HepG2 (cell line): ENCODE measurements at regions not wholly inside any gene's neighbourhood (a gene's known extent, or its start where the extent isn't known, plus 50 kb on each side); places are given as distances from the start of the nearest gene placed in this dataset.

Experiments
- ATAC-seq: fragments of 200-7000 bp; cut with Tn5 transposase; 3 replicates; pipeline ENCODE4 v1.9.1; 2020; ENCODE audit warnings: mild to moderate bottlenecking, moderate library complexity
- BruUV-seq: library from RNA; stranded (reverse); fragments of 400-500 nt; replicated peaks from 2 replicates; lab custom pipeline; 2021; lab: Mats Ljungman, UMichigan
- CTCF ChIA-PET: fragments of 300-600 bp; formaldehyde crosslinking; extraction: SDS; loops from one replicate; lab custom pipeline; 2021; ENCODE audit warnings: low total read pairs, inconsistent platforms, low intra/inter-chr PET ratio; lab: Yijun Ruan, JAX
- POLR2A ChIA-PET: fragments of 350-600 bp; sonication (Branson Sonifier 250); formaldehyde crosslinking; loops from one replicate; lab custom pipeline; 2020; ENCODE audit warnings: antibody characterized with exemption, inconsistent platforms; lab: Yijun Ruan, JAX
- DNase-seq: peaks from one replicate; pipeline ENCODE4 v3.0.0-alpha.2; 2015; ENCODE audit warnings: low spot score
- FAIRE-seq: peaks from 3 replicates; lab custom pipeline; 2011; peaks lifted over from hg19 to GRCh38; lab: Jason Lieb, UNC
- H2AFZ ChIP-seq: one replicate; pipeline ENCODE4 v1.6.1; 2011; ENCODE audit warnings: low read length, inconsistent platforms
- H3K27ac ChIP-seq: fragments of 300-600 bp; 3 replicates; pipeline ENCODE4 v1.8.0; 2011; ENCODE audit warnings: mixed run types, mild to moderate bottlenecking, mixed read lengths, low read length, inconsistent platforms; ENCODE audit not compliant: insufficient read depth; ENCODE audit errors: extremely low read length
- H3K27me3 ChIP-seq, 2 experiments: fragments of 200-600 bp in 1 of 2; 2 replicates in 1 of 2; 3 replicates in 1 of 2; pipeline versions ENCODE4 v1.6.0 to v1.8.0; 2011; ENCODE audit warnings: low read length in 2 of 2, mild to moderate bottlenecking in 2 of 2, moderate library complexity in 2 of 2, inconsistent platforms in 1 of 2; ENCODE audit not compliant: insufficient read depth in 2 of 2, control insufficient read depth in 1 of 2
- H3K36me3 ChIP-seq, 2 experiments: fragments of 200-600 bp in 1 of 2; replicated peaks in 1 of 2; 2 replicates in 1 of 2; 3 replicates in 1 of 2; pipeline versions ENCODE4 v1.5.1 to v1.8.0; 2011; ENCODE audit warnings: low read length in 2 of 2, inconsistent platforms in 1 of 2; ENCODE audit not compliant: insufficient read depth in 2 of 2, control insufficient read depth in 1 of 2
- H3K4me1 ChIP-seq: 2 replicates; pipeline ENCODE4 v1.5.1; 2012; ENCODE audit warnings: low read length, inconsistent platforms; ENCODE audit not compliant: insufficient read depth
- H3K4me2 ChIP-seq: 2 replicates; pipeline ENCODE4 v1.6.0; 2011; ENCODE audit warnings: low read depth, low read length, inconsistent platforms
- H3K4me3 ChIP-seq, 3 experiments: fragments of 200-600 bp in 1 of 3; sonication (generic), shearing (Covaris generic) in 1 of 3; replicated peaks in 1 of 3; 2 replicates each; pipeline ENCODE4 v1.5.1; 2011 to 2016; ENCODE audit warnings: low read length in 3 of 3, inconsistent platforms in 2 of 3, low read depth in 2 of 3, mild to moderate bottlenecking in 2 of 3, control low read depth in 1 of 3, mixed read lengths in 1 of 3; ENCODE audit not compliant: insufficient read depth in 1 of 3
- H3K79me2 ChIP-seq: one replicate; pipeline ENCODE4 v1.6.1; 2011; ENCODE audit warnings: low read length, inconsistent platforms; ENCODE audit not compliant: insufficient read depth
- H3K9ac ChIP-seq: 2 replicates; pipeline ENCODE4 v1.6.0; 2011; ENCODE audit warnings: mild to moderate bottlenecking, low read depth, low read length, inconsistent platforms; ENCODE audit not compliant: insufficient read depth
- H3K9me3 ChIP-seq: 2 replicates; pipeline ENCODE4 v1.5.1; 2012; ENCODE audit warnings: mild to moderate bottlenecking, low read length
- H4K20me1 ChIP-seq: 2 replicates; pipeline ENCODE4 v1.6.0; 2011; ENCODE audit warnings: inconsistent platforms, mild to moderate bottlenecking, low read length, moderate library complexity; ENCODE audit not compliant: insufficient read depth
- CCAR2 ChIP-seq: fragments of 200-400 bp; formaldehyde crosslinking; optimal IDR thresholded peaks from 2 replicates; pipeline ENCODE3; 2018; ENCODE audit warnings: low read depth, mild to moderate bottlenecking, low read length, moderate library complexity
- FIP1L1 ChIP-seq: fragments of 200-400 bp; formaldehyde crosslinking; IDR thresholded peaks from 2 replicates; pipeline ENCODE4 v1.6.1; 2018; ENCODE audit warnings: low read depth, mild to moderate bottlenecking, low read length, moderate library complexity, borderline replicate concordance; ENCODE audit not compliant: insufficient read depth
- NAIF1 ChIP-seq: sonication (generic); formaldehyde crosslinking; IDR thresholded peaks from 2 replicates; pipeline ENCODE4 v1.5.0; 2020; ENCODE audit warnings: mild to moderate bottlenecking, missing genetic modification reagents, borderline replicate concordance
- POGZ ChIP-seq: sonication (generic); formaldehyde crosslinking; IDR thresholded peaks from 2 replicates; pipeline ENCODE4 v1.4.0; 2020; ENCODE audit warnings: mild to moderate bottlenecking, missing genetic modification reagents
- SAP130 ChIP-seq: IDR thresholded peaks from 2 replicates; pipeline ENCODE4 v1.6.1; 2016; ENCODE audit warnings: low read depth
- TBX2 ChIP-seq: sonication (generic); formaldehyde crosslinking; IDR thresholded peaks from 2 replicates; pipeline ENCODE4 v1.5.0; 2020; ENCODE audit warnings: missing genetic modification reagents, mild to moderate bottlenecking, borderline replicate concordance
- ZBTB8A ChIP-seq: sonication (generic); formaldehyde crosslinking; IDR thresholded peaks from 2 replicates; pipeline ENCODE4 v1.4.0; 2020; ENCODE audit warnings: mild to moderate bottlenecking, low read depth, missing genetic modification reagents, borderline replicate concordance
- ZFP37 ChIP-seq: sonication (generic); formaldehyde crosslinking; IDR thresholded peaks from 2 replicates; pipeline ENCODE4 v1.4.0; 2020; ENCODE audit warnings: missing genetic modification reagents, borderline replicate concordance
- ZNF138 ChIP-seq: sonication (generic); formaldehyde crosslinking; IDR thresholded peaks from 2 replicates; pipeline ENCODE4 v1.5.0; 2020; ENCODE audit warnings: mild to moderate bottlenecking, low read depth, missing genetic modification reagents
- ZNF432 ChIP-seq: sonication (generic); formaldehyde crosslinking; IDR thresholded peaks from 2 replicates; pipeline ENCODE4 v1.5.0; 2020; ENCODE audit warnings: missing genetic modification reagents, mild to moderate bottlenecking, borderline replicate concordance
- ZNF530 ChIP-seq: sonication (generic); formaldehyde crosslinking; IDR thresholded peaks from 2 replicates; pipeline ENCODE4 v1.5.0; 2020; ENCODE audit warnings: low read depth, mild to moderate bottlenecking, missing genetic modification reagents
- ZNF605 ChIP-seq: sonication (generic); formaldehyde crosslinking; IDR thresholded peaks from 2 replicates; pipeline ENCODE4 v1.8.0; 2022; ENCODE audit warnings: mild to moderate bottlenecking, missing genetic modification reagents
- ZSCAN25 ChIP-seq: sonication (generic); formaldehyde crosslinking; IDR thresholded peaks from 2 replicates; pipeline ENCODE4 v1.8.0; 2022; ENCODE audit warnings: mild to moderate bottlenecking, missing genetic modification reagents
- in situ Hi-C: cut with HindIII; loops from 2 replicates; pipeline ENCODE4 v1.10.0; 2017; ENCODE audit warnings: low pct_unique_long_range_greater_than_20kb; ENCODE audit not compliant: extremely low pct_ligation_motif_present
- intact Hi-C: fragments of 100-400 bp; cut with micrococcal nuclease; formaldehyde crosslinking; loops from one replicate; pipeline ENCODE4 v1.10.0; 2022; ENCODE audit not compliant: unreplicated experiment
- TF ChIP-seq, protein P1 (sequence below): sonication (generic); formaldehyde crosslinking; IDR thresholded peaks from 2 replicates; pipeline ENCODE4 v1.5.1; 2020; ENCODE audit warnings: mild to moderate bottlenecking, moderate library complexity, missing genetic modification reagents

DNA sequence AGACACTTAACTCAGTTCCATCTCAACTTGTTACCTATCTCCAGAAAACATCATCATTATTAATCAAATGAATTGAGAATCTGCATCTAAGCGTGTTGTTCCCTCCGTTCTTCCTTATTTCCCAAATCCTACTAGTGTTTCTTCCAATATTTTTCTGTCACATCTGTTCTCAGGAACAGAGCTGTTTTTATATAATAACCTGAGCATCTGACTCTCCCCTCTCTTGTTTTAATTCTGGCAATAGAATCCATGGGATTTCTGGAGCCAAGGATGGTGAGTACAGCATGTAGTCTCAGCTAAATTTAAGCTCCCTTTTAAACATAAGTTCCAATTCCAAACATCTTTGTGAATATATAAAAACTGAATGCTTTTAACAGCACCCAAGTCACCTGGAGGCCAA lies 558.3 kb downstream of the DTWD2 start (continued):
- TF ChIP-seq TBX2 (CRISPR knock-in tag): no peak
- TF ChIP-seq, protein P1, sequence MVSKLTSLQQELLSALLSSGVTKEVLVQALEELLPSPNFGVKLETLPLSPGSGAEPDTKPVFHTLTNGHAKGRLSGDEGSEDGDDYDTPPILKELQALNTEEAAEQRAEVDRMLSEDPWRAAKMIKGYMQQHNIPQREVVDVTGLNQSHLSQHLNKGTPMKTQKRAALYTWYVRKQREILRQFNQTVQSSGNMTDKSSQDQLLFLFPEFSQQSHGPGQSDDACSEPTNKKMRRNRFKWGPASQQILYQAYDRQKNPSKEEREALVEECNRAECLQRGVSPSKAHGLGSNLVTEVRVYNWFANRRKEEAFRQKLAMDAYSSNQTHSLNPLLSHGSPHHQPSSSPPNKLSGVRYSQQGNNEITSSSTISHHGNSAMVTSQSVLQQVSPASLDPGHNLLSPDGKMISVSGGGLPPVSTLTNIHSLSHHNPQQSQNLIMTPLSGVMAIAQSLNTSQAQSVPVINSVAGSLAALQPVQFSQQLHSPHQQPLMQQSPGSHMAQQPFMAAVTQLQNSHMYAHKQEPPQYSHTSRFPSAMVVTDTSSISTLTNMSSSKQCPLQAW: no peak
- no peak for TF ChIP-seq SAP130 (CRISPR knock-in tag)
- no peak for TF ChIP-seq ZNF432
- TF ChIP-seq FIP1L1: no peak

DNA sequence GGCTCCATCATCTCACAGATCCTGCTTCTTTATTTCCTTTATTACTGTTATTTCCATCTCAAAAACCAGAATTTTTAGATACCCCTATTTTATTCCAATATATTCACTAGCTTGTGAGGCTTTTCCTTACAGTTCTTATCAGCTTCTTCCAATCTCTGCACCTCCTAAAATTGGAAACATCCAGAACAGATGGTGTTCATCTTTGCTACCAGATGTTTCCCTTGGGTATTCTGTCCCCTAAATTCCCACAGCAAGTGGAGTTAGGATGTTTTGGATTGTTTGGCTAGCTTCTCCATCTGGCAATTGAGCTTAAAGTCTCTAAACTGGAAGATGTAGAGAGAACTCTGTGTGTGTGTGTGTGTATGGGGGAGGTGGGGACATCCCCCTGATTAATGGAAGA lies 580.4 kb downstream of the DTWD2 start:
- DNase-seq: no peak
- H3K4me3 ChIP-seq: no peak overlapping the region
- no peak overlapping the region for H3K4me2 ChIP-seq
- no peaks in the 10 kb centered on the region for H3K4me1 ChIP-seq
- no peaks in the 10 kb centered on the region for H3K36me3 ChIP-seq
- H3K9me3 ChIP-seq: no peaks in the 10 kb centered on the region
- H3K27me3 ChIP-seq: no peaks in the 10 kb centered on the region
- CTCF ChIA-PET: no interaction called here
- TF ChIP-seq NAIF1 (CRISPR knock-in tag) (no peak), ZNF605 (CRISPR knock-in tag) (no peak), ZNF138 (CRISPR knock-in tag) (no peak), ZNF530 (no peak), ZFP37 (CRISPR knock-in tag) (no peak), ZBTB8A (CRISPR knock-in tag) (no peak), POGZ (CRISPR knock-in tag) (no peak), ZSCAN25 (CRISPR knock-in tag) (no peak), CCAR2 (no peak)
- TF ChIP-seq, all 625 proteins: peak for 0
- POLR2A ChIA-PET: no interaction called here
- no peaks in the 10 kb centered on the region for H3K79me2 ChIP-seq
- H3K9ac ChIP-seq: no peak overlapping the region
- no peak overlapping the region for H2AFZ ChIP-seq
- BruUV-seq: no TSS peak
- no peak for FAIRE-seq
- in situ Hi-C loops: no loop called here
- ATAC-seq: no peak
- no peak overlapping the region for H3K27ac ChIP-seq
- no peaks in the 10 kb centered on the region for H4K20me1 ChIP-seq
- intact Hi-C loops: no loop called here
